H1 (cell line): ENCODE measurements at regions not wholly inside any gene's neighbourhood (a gene's known extent, or its start where the extent isn't known, plus 50 kb on each side); places are given as distances from the start of the nearest gene placed in this dataset.

Source experiments
- CEBPB ChIP-seq: IDR thresholded peaks from 2 replicates; pipeline ENCODE4 v1.6.1; 2012; ENCODE audit warnings: low read depth, low read length
- CHD2 ChIP-seq: IDR thresholded peaks from 2 replicates; pipeline ENCODE4 v1.6.1; 2012; ENCODE audit warnings: low read length, improper control_type of control experiment
- JUN ChIP-seq: IDR thresholded peaks from 2 replicates; pipeline ENCODE4 v1.6.1; 2011; ENCODE audit warnings: low read depth, mild to moderate bottlenecking, improper control_type of control experiment, low read length
- KDM5A ChIP-seq: fragments of 200-600 bp; IDR thresholded peaks from 2 replicates; pipeline ENCODE4 v1.7.1; 2012; ENCODE audit warnings: mild to moderate bottlenecking, low read length, inconsistent platforms, mixed read lengths
- SIN3A ChIP-seq, 2 experiments: IDR thresholded peaks in 1 of 2; conservative IDR thresholded peaks in 1 of 2; 2 replicates each; pipeline ENCODE4 v1.6.1; 2011 to 2012; ENCODE audit warnings: low read length in 2 of 2, improper control_type of control experiment in 1 of 2, low read depth in 1 of 2, mild to moderate bottlenecking in 1 of 2
- TAF7 ChIP-seq: optimal IDR thresholded peaks from 2 replicates; pipeline ENCODE3; 2011; ENCODE audit warnings: low read depth, mild to moderate bottlenecking, inconsistent platforms, low read length, moderate library complexity, borderline replicate concordance
- TF ChIP-seq, protein P1 (sequence below), 3 experiments: IDR thresholded peaks; 1 replicate in 2 of 3; 2 replicates in 1 of 3; pipeline versions ENCODE4 v1.5.1 to v1.6.1; 2011; ENCODE audit warnings: low read length in 3 of 3, mild to moderate bottlenecking in 3 of 3, inconsistent platforms in 2 of 3, low read depth in 1 of 3, moderate library complexity in 1 of 3; ENCODE audit not compliant: insufficient read depth in 1 of 3; ENCODE audit errors: control extremely low read depth in 1 of 3

- TF ChIP-seq, protein P1, sequence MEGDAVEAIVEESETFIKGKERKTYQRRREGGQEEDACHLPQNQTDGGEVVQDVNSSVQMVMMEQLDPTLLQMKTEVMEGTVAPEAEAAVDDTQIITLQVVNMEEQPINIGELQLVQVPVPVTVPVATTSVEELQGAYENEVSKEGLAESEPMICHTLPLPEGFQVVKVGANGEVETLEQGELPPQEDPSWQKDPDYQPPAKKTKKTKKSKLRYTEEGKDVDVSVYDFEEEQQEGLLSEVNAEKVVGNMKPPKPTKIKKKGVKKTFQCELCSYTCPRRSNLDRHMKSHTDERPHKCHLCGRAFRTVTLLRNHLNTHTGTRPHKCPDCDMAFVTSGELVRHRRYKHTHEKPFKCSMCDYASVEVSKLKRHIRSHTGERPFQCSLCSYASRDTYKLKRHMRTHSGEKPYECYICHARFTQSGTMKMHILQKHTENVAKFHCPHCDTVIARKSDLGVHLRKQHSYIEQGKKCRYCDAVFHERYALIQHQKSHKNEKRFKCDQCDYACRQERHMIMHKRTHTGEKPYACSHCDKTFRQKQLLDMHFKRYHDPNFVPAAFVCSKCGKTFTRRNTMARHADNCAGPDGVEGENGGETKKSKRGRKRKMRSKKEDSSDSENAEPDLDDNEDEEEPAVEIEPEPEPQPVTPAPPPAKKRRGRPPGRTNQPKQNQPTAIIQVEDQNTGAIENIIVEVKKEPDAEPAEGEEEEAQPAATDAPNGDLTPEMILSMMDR (IDR thresholded peaks at IDR 0.05; ENCODE audit: control extremely low read depth in 1 of 3, insufficient read depth in 1 of 3, low read depth in 1 of 3, low read length in 3 of 3): no peak
- no peak for TF ChIP-seq SIN3A (conservative IDR thresholded peaks at IDR 0.05 in 1 of 2, IDR thresholded peaks at IDR 0.05 in 1 of 2; ENCODE audit: low read depth in 1 of 2, low read length in 2 of 2)
- TF ChIP-seq KDM5A: no peak
- no peak for TF ChIP-seq JUN
- no peak for TF ChIP-seq CHD2
- no peak for TF ChIP-seq TAF7
- no peak for TF ChIP-seq CEBPB
- TF ChIP-seq, all 59 proteins: peak for 0
Observed at GRCh38 chr7:10536561-10536960, 437.1 kb upstream of the PHF14 start (continued).
